ENCODE measurements at regions not wholly inside any gene's neighbourhood (a gene's known extent, or its start where the extent isn't known, plus 50 kb on each side); places are given as distances from the start of the nearest gene placed in this dataset.

DNA sequence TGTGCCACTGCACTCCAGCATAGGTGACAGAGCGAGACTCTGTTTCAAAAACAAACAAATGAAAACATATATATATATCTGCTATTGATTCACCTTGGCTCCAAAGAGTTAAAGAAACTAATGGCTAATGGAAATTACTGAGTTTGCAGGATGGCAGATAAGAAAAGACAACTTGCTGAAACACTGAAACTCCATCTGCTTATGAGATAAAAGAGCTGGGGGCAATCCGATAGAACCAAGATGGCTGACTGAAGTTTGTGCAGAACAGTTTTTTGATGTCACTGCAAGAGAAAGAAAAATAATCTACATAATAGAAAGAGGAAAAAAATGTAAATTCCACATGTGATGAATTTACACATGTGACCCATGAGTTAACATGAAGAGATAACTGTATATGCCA is 88.2 kb downstream of the LRATD1 start:
- FAIRE-seq (no peak), DNase-seq (no peak)
- TF ChIP-seq, protein P1, sequence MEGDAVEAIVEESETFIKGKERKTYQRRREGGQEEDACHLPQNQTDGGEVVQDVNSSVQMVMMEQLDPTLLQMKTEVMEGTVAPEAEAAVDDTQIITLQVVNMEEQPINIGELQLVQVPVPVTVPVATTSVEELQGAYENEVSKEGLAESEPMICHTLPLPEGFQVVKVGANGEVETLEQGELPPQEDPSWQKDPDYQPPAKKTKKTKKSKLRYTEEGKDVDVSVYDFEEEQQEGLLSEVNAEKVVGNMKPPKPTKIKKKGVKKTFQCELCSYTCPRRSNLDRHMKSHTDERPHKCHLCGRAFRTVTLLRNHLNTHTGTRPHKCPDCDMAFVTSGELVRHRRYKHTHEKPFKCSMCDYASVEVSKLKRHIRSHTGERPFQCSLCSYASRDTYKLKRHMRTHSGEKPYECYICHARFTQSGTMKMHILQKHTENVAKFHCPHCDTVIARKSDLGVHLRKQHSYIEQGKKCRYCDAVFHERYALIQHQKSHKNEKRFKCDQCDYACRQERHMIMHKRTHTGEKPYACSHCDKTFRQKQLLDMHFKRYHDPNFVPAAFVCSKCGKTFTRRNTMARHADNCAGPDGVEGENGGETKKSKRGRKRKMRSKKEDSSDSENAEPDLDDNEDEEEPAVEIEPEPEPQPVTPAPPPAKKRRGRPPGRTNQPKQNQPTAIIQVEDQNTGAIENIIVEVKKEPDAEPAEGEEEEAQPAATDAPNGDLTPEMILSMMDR (IDR thresholded peaks at IDR 0.05; ENCODE audit: borderline replicate concordance, extremely low read depth, insufficient read depth), result no peak
- H3K4me1 ChIP-seq (ENCODE audit: control insufficient read depth in 2 of 3, insufficient read depth in 2 of 3, low read depth in 1 of 3, low read length in 3 of 3), result no peaks in the 10 kb centered on the region
- H3K9me3 ChIP-seq (ENCODE audit: control insufficient read depth in 2 of 3, insufficient read depth in 1 of 3, low read length in 3 of 3), result no peaks in the 10 kb centered on the region
- no peak overlapping the region for H3K9ac ChIP-seq (ENCODE audit: low read length in 3 of 3)
- H3K27me3 ChIP-seq (ENCODE audit: control insufficient read depth, insufficient read depth, low read length), result no peaks in the 10 kb centered on the region
- intact Hi-C loops (cut with DNase I), result no loop called here
- H3K27ac ChIP-seq (ENCODE audit: low read depth in 2 of 2, low read length in 2 of 2), result no peak overlapping the region
- H3K36me3 ChIP-seq (ENCODE audit: control insufficient read depth in 2 of 3, insufficient read depth in 3 of 3, low read length in 3 of 3), result no peaks in the 10 kb centered on the region
- H3K4me3 ChIP-seq (ENCODE audit: low read length in 3 of 3), result no peak overlapping the region

- FAIRE-seq, result no peak
- TF ChIP-seq, protein P1 (IDR thresholded peaks at IDR 0.05; ENCODE audit: borderline replicate concordance, extremely low read depth, insufficient read depth), result no peak
- intact Hi-C loops (cut with DNase I), result no loop called here
Measured at GRCh38 chr2:14722904-14723570, 90.5 kb downstream of the LRATD1 start.

GRCh38 chr2:14723684-14724083 is 91.2 kb downstream of the LRATD1 start:
- FAIRE-seq (no peak), DNase-seq (no peak)
- H3K9me3 ChIP-seq (ENCODE audit: control insufficient read depth in 2 of 3, insufficient read depth in 1 of 3, low read length in 3 of 3), result no peaks in the 10 kb centered on the region
- no peak overlapping the region for H3K9ac ChIP-seq (ENCODE audit: low read length in 3 of 3)
- no peaks in the 10 kb centered on the region for H3K36me3 ChIP-seq (ENCODE audit: control insufficient read depth in 2 of 3, insufficient read depth in 3 of 3, low read length in 3 of 3)
- no peak overlapping the region for H3K27ac ChIP-seq (ENCODE audit: low read depth in 2 of 2, low read length in 2 of 2)
- no peak overlapping the region for H3K4me3 ChIP-seq (ENCODE audit: low read length in 3 of 3)
- TF ChIP-seq, protein P1 (IDR thresholded peaks at IDR 0.05; ENCODE audit: borderline replicate concordance, extremely low read depth, insufficient read depth), result no peak
- H3K4me1 ChIP-seq (ENCODE audit: control insufficient read depth in 2 of 3, insufficient read depth in 2 of 3, low read depth in 1 of 3, low read length in 3 of 3), result no peaks in the 10 kb centered on the region
- intact Hi-C loops (cut with DNase I), result no loop called here
- H3K27me3 ChIP-seq (ENCODE audit: control insufficient read depth, insufficient read depth, low read length), result no peaks in the 10 kb centered on the region

More at GRCh38 chr2:14722904-14723570, 90.5 kb downstream of the LRATD1 start:
- Histone ChIP-seq H3K27ac (ENCODE audit: low read depth in 2 of 2, low read length in 2 of 2) (no peak overlapping the region), H3K9ac (ENCODE audit: low read length in 3 of 3) (no peak overlapping the region), H3K36me3 (ENCODE audit: control insufficient read depth in 2 of 3, insufficient read depth in 3 of 3, low read length in 3 of 3) (no peaks in the 10 kb centered on the region), H3K4me3 (ENCODE audit: low read length in 3 of 3) (no peak overlapping the region), H3K27me3 (ENCODE audit: control insufficient read depth, insufficient read depth, low read length) (no peaks in the 10 kb centered on the region), H3K9me3 (ENCODE audit: control insufficient read depth in 2 of 3, insufficient read depth in 1 of 3, low read length in 3 of 3) (no peaks in the 10 kb centered on the region), H3K4me1 (ENCODE audit: control insufficient read depth in 2 of 3, insufficient read depth in 2 of 3, low read depth in 1 of 3, low read length in 3 of 3) (no peaks in the 10 kb centered on the region)
- DNase-seq, result no peak

DNA sequence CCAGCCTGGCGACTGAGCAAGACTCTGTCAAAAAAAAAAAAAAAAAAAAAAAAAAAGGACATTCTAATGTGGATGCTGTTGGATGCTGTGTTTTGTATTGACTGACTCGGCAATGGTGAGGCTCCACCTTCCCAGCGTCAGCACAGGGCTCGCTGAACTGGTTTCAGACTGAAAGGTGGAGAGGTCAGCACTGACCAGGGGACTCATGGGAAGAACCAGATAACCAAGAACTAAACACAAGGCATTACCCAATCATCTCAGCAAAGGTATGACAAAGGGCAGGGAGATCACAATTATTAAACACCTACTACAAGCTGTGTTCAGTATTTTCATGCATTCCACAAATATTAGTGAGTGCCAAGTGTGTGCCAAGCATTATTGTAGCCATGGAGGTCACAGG is 103.2 kb downstream of the LRATD1 start:
- no peak for FAIRE-seq

More for the DNA sequence above, 103.2 kb downstream of the LRATD1 start:
- Histone ChIP-seq H3K27ac (ENCODE audit: low read depth in 2 of 2, low read length in 2 of 2) (no peak overlapping the region), H3K9me3 (ENCODE audit: control insufficient read depth in 2 of 3, insufficient read depth in 1 of 3, low read length in 3 of 3) (no peaks in the 10 kb centered on the region), H3K4me1 (ENCODE audit: control insufficient read depth in 2 of 3, insufficient read depth in 2 of 3, low read depth in 1 of 3, low read length in 3 of 3) (no peaks in the 10 kb centered on the region), H3K27me3 (ENCODE audit: control insufficient read depth, insufficient read depth, low read length) (no peaks in the 10 kb centered on the region), H3K9ac (ENCODE audit: low read length in 3 of 3) (no peak overlapping the region), H3K36me3 (ENCODE audit: control insufficient read depth in 2 of 3, insufficient read depth in 3 of 3, low read length in 3 of 3) (no peaks in the 10 kb centered on the region), H3K4me3 (ENCODE audit: low read length in 3 of 3) (no peak overlapping the region)
- TF ChIP-seq, protein P1 (IDR thresholded peaks at IDR 0.05; ENCODE audit: borderline replicate concordance, extremely low read depth, insufficient read depth), result no peak
- DNase-seq, result no peak
- intact Hi-C loops (cut with DNase I), result no loop called here
